Suprapubic skin (tissue), 3 donors: ENCODE measurements at regions not wholly inside any gene's neighbourhood (a gene's known extent, or its start where the extent isn't known, plus 50 kb on each side); places are given as distances from the start of the nearest gene placed in this dataset.

Experiments
- CTCF ChIP-seq, 2 donors: fragments of 200-600 bp in 1 of 2; fragments of 450-650 bp in 1 of 2; sonication (generic) in 1 of 2; IDR thresholded peaks; one replicate each; pipeline ENCODE4 v1.5.1; 2016 to 2019; ENCODE audit warnings: antibody characterized with exemption in 2 of 2, mild to moderate bottlenecking in 1 of 2, moderate library complexity in 1 of 2
- POLR2A ChIP-seq, 2 donors: fragments of 450-650 bp; IDR thresholded peaks; one replicate each; pipeline ENCODE4 v1.6.1; 2017; ENCODE audit warnings: antibody characterized with exemption in 2 of 2, mild to moderate bottlenecking in 2 of 2, moderate library complexity in 2 of 2

- TF ChIP-seq CTCF (IDR thresholded peaks at IDR 0.05) (no peak), POLR2A (IDR thresholded peaks at IDR 0.05) (no peak)
Measured at GRCh38 chr13:91134803-91135184, 212.7 kb upstream of the MIR17HG start.
